WTC11 (cell line): ENCODE measurements at regions not wholly inside any gene's neighbourhood (a gene's known extent, or its start where the extent isn't known, plus 50 kb on each side); places are given as distances from the start of the nearest gene placed in this dataset.

Source experiments
- ETV6 ChIP-seq: sonication (generic); formaldehyde crosslinking; IDR thresholded peaks from 2 replicates; pipeline ENCODE4 v1.8.1; 2022; ENCODE audit warnings: mild to moderate bottlenecking, missing genetic modification reagents
- FOXK1 ChIP-seq: sonication (generic); formaldehyde crosslinking; IDR thresholded peaks from 2 replicates; pipeline ENCODE4 v1.8.0; 2022; ENCODE audit warnings: mild to moderate bottlenecking, moderate library complexity, missing genetic modification reagents
- FOXP1 ChIP-seq: sonication (generic); formaldehyde crosslinking; IDR thresholded peaks from 2 replicates; pipeline ENCODE4 v1.8.0; 2022; ENCODE audit warnings: missing genetic modification reagents, mild to moderate bottlenecking, moderate library complexity, borderline replicate concordance
- IRF2 ChIP-seq: sonication (generic); formaldehyde crosslinking; IDR thresholded peaks from 2 replicates; pipeline ENCODE4 v1.8.0; 2022; ENCODE audit warnings: low read depth, missing genetic modification reagents, borderline replicate concordance
- TF ChIP-seq, protein P1 (sequence below): fragments of 200-600 bp; IDR thresholded peaks from 2 replicates; pipeline ENCODE4 v1.8.0; 2022; ENCODE audit warnings: antibody characterized with exemption
- TF ChIP-seq, protein P2 (sequence below): sonication (generic); formaldehyde crosslinking; IDR thresholded peaks from 2 replicates; pipeline ENCODE4 v1.8.0; 2022; ENCODE audit warnings: mild to moderate bottlenecking, missing genetic modification reagents
- TF ChIP-seq, protein P3 (sequence below): sonication (generic); formaldehyde crosslinking; IDR thresholded peaks from 2 replicates; pipeline ENCODE4 v1.8.1; 2023; ENCODE audit warnings: mild to moderate bottlenecking, missing genetic modification reagents, moderate library complexity
- TF ChIP-seq, protein P4 (sequence below): sonication (generic); formaldehyde crosslinking; IDR thresholded peaks from 2 replicates; pipeline ENCODE4 v1.8.1; 2023; ENCODE audit warnings: mild to moderate bottlenecking, missing genetic modification reagents, moderate library complexity

DNA sequence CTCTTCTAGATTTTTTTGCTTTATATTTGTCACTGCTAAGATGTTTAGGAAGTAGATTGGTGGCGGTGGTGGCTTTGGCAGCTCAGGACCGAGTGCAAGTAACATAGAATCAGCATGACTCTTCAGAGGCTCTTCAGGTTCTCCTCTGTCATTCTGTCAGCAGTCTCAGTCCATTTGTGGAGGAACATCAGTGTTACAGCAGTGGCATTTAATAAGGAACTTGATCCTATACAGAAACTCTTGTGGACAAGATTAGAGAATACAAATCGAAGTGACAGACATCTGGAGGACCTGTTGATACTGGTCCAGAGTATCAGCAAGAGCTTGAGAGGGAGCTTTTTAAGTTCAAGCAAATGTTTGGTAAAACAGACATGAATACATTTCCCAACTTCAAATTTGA lies 82.2 kb upstream of the GNAZ start:
- TF ChIP-seq, protein P1, sequence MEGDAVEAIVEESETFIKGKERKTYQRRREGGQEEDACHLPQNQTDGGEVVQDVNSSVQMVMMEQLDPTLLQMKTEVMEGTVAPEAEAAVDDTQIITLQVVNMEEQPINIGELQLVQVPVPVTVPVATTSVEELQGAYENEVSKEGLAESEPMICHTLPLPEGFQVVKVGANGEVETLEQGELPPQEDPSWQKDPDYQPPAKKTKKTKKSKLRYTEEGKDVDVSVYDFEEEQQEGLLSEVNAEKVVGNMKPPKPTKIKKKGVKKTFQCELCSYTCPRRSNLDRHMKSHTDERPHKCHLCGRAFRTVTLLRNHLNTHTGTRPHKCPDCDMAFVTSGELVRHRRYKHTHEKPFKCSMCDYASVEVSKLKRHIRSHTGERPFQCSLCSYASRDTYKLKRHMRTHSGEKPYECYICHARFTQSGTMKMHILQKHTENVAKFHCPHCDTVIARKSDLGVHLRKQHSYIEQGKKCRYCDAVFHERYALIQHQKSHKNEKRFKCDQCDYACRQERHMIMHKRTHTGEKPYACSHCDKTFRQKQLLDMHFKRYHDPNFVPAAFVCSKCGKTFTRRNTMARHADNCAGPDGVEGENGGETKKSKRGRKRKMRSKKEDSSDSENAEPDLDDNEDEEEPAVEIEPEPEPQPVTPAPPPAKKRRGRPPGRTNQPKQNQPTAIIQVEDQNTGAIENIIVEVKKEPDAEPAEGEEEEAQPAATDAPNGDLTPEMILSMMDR = no peak
- TF ChIP-seq FOXK1 (CRISPR knock-in tag) (no peak), FOXP1 (no peak), ETV6 (CRISPR knock-in tag) (no peak), IRF2 (no peak)
- TF ChIP-seq, protein P2, sequence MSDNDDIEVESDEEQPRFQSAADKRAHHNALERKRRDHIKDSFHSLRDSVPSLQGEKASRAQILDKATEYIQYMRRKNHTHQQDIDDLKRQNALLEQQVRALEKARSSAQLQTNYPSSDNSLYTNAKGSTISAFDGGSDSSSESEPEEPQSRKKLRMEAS = no peak
- TF ChIP-seq, protein P3, sequence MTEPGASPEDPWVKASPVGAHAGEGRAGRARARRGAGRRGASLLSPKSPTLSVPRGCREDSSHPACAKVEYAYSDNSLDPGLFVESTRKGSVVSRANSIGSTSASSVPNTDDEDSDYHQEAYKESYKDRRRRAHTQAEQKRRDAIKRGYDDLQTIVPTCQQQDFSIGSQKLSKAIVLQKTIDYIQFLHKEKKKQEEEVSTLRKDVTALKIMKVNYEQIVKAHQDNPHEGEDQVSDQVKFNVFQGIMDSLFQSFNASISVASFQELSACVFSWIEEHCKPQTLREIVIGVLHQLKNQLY = no peak
- TF ChIP-seq, protein P4, sequence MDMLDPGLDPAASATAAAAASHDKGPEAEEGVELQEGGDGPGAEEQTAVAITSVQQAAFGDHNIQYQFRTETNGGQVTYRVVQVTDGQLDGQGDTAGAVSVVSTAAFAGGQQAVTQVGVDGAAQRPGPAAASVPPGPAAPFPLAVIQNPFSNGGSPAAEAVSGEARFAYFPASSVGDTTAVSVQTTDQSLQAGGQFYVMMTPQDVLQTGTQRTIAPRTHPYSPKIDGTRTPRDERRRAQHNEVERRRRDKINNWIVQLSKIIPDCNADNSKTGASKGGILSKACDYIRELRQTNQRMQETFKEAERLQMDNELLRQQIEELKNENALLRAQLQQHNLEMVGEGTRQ = no peak
